PC-9 (cell line): ENCODE measurements at regions not wholly inside any gene's neighbourhood (a gene's known extent, or its start where the extent isn't known, plus 50 kb on each side); places are given as distances from the start of the nearest gene placed in this dataset.
"Not testable (repeated sequence)": the region's sequence is repeated elsewhere in the genome, so short reads cannot be mapped to it uniquely, and the experiment has no call there.

Source experiments
- BruUV-seq: library from RNA; stranded (reverse); fragments of 400-500 nt; replicated peaks from 2 replicates; lab custom pipeline; 2021; lab: Mats Ljungman, UMichigan
- CTCF ChIA-PET: fragments of 300-600 bp; sonication (Branson Sonifier 250); formaldehyde crosslinking; loops from one replicate; lab custom pipeline; 2022; ENCODE audit warnings: antibody characterized with exemption; lab: Charles Lee
- POLR2A ChIA-PET: fragments of 300-600 bp; sonication (Branson Sonifier 250); formaldehyde crosslinking; loops from one replicate; lab custom pipeline; 2022; ENCODE audit warnings: antibody characterized with exemption; ENCODE audit not compliant: unreplicated experiment; lab: Charles Lee
- DNase-seq, 2 experiments: peaks; one replicate each; pipeline versions ENCODE4 v3.0.0 to v3.0.0-alpha.2; 2015 to 2022; ENCODE audit warnings: mixed read lengths in 1 of 2
- H2AFZ ChIP-seq: fragments of 200-600 bp; sonication (generic); 2 replicates; pipeline ENCODE4 v1.8.1; 2017; ENCODE audit warnings: antibody characterized with exemption
- H3F3A ChIP-seq: fragments of 200-600 bp; sonication (generic); 2 replicates; pipeline ENCODE4 v1.8.1; 2017; ENCODE audit warnings: antibody characterized with exemption, mild to moderate bottlenecking, low read depth; ENCODE audit not compliant: insufficient read depth
- H3K27ac ChIP-seq: fragments of 200-600 bp; sonication (generic); 2 replicates; pipeline ENCODE4 v1.6.1; 2016; ENCODE audit warnings: mixed run types
- H3K27me3 ChIP-seq: fragments of 200-600 bp; sonication (generic); 2 replicates; pipeline ENCODE4 v1.6.1; 2016; ENCODE audit warnings: low read depth, mixed run types; ENCODE audit not compliant: insufficient read depth
- H3K36me3 ChIP-seq: fragments of 200-600 bp; sonication (generic); 2 replicates; pipeline ENCODE4 v1.6.1; 2016; ENCODE audit warnings: low read depth, mixed run types
- H3K4me1 ChIP-seq: fragments of 200-600 bp; sonication (generic); replicated peaks from 2 replicates; pipeline ENCODE4 v1.6.1; 2016; ENCODE audit warnings: mixed run types; ENCODE audit not compliant: insufficient read depth
- H3K4me2 ChIP-seq: fragments of 200-600 bp; sonication (generic); 2 replicates; pipeline ENCODE4 v1.6.1; 2017; ENCODE audit warnings: mixed run types
- H3K4me3 ChIP-seq: fragments of 200-600 bp; sonication (generic); 2 replicates; pipeline ENCODE4 v1.6.1; 2016; ENCODE audit warnings: mixed run types
- H3K79me2 ChIP-seq: fragments of 200-600 bp; sonication (generic); 2 replicates; pipeline ENCODE4 v1.6.1; 2017; ENCODE audit warnings: low read depth, mixed run types
- H3K9me2 ChIP-seq: fragments of 200-600 bp; sonication (generic); 2 replicates; pipeline ENCODE4 v1.8.1; 2017; ENCODE audit warnings: mild to moderate bottlenecking; ENCODE audit not compliant: insufficient read depth
- H3K9me3 ChIP-seq: fragments of 200-600 bp; sonication (generic); 2 replicates; pipeline ENCODE4 v1.8.1; 2016; ENCODE audit warnings: low read depth; ENCODE audit not compliant: insufficient read depth
- H4K20me1 ChIP-seq: fragments of 200-600 bp; sonication (generic); 2 replicates; pipeline ENCODE4 v1.8.1; 2017; ENCODE audit not compliant: insufficient read depth
- CTCF ChIP-seq: fragments of 200-600 bp; sonication (generic); conservative IDR thresholded peaks from 2 replicates; pipeline ENCODE4 v1.6.1; 2017; ENCODE audit warnings: mixed run types, antibody characterized with exemption, mild to moderate bottlenecking, moderate library complexity
- EZH2 ChIP-seq: fragments of 200-600 bp; sonication (generic); IDR thresholded peaks from 2 replicates; pipeline ENCODE4 v1.8.0; 2017; ENCODE audit warnings: antibody characterized with exemption, low read depth
- intact Hi-C: fragments of 100-400 bp; cut with micrococcal nuclease; formaldehyde crosslinking; loops from one replicate; pipeline ENCODE4 v1.10.0; 2022; ENCODE audit not compliant: unreplicated experiment

GRCh38 chr14:105911006-105911847 lies 384.8 kb downstream of the TMEM121 start:
- H3K4me1 ChIP-seq: no peaks in the 10 kb centered on the region
- no peak for DNase-seq
- no peaks in the 10 kb centered on the region for H3K79me2 ChIP-seq
- 0 out of 2 replicates have a peak, but pooled peaks cover 5% of the 10 kb centered on the region for H3K27me3 ChIP-seq
- H3K4me3 ChIP-seq: no peak overlapping the region
- no peak overlapping the region for H3K27ac ChIP-seq
- no TSS peak for BruUV-seq
- POLR2A ChIA-PET: no interaction called here
- no peaks in the 10 kb centered on the region for H3K9me3 ChIP-seq
- no peaks in the 10 kb centered on the region for H3F3A ChIP-seq
- no peaks in the 10 kb centered on the region for H3K36me3 ChIP-seq
- no peak for TF ChIP-seq CTCF
- TF ChIP-seq EZH2: no peak
- CTCF ChIA-PET: no interaction called here
- no peaks in the 10 kb centered on the region for H4K20me1 ChIP-seq
- intact Hi-C loops: no loop called here
- H3K4me2 ChIP-seq: no peak overlapping the region
- H2AFZ ChIP-seq: no peak overlapping the region
- no peaks in the 10 kb centered on the region for H3K9me2 ChIP-seq

GRCh38 chr14:105911848-105912292 lies 385.5 kb downstream of the TMEM121 start:
- H2AFZ ChIP-seq, CTCF ChIA-PET, BruUV-seq, H3K4me3 ChIP-seq, H3K27ac ChIP-seq, H3F3A ChIP-seq, POLR2A ChIA-PET, H3K27me3 ChIP-seq, H3K9me2 ChIP-seq, intact Hi-C loops, H3K4me1 ChIP-seq, H3K36me3 ChIP-seq, H3K4me2 ChIP-seq, H4K20me1 ChIP-seq, DNase-seq, H3K79me2 ChIP-seq, H3K9me3 ChIP-seq: not testable (repeated sequence)

- no TSS peak for BruUV-seq
- CTCF ChIA-PET: no interaction called here
Observed at GRCh38 chr14:105912641-105913180, 386.3 kb downstream of the TMEM121 start.

More at GRCh38 chr14:105912641-105913180, 386.3 kb downstream of the TMEM121 start:
- Histone ChIP-seq H3K79me2 (no peaks in the 10 kb centered on the region), H3K4me1 (no peaks in the 10 kb centered on the region), H3K36me3 (no peaks in the 10 kb centered on the region), H3K9me2 (no peaks in the 10 kb centered on the region), H3K4me2 (no peak overlapping the region), H2AFZ (no peak overlapping the region), H3K4me3 (no peak overlapping the region), H3K27me3 (peaks cover 13% of the 10 kb centered on the region), H3K27ac (no peak overlapping the region), H3K9me3 (no peaks in the 10 kb centered on the region), H3F3A (no peaks in the 10 kb centered on the region), H4K20me1 (no peaks in the 10 kb centered on the region)
- intact Hi-C loops: no loop called here
- POLR2A ChIA-PET: no interaction called here
- TF ChIP-seq EZH2 (no peak), CTCF (no peak)
- DNase-seq: no peak
